HepG2 (cell line): ENCODE measurements at regions not wholly inside any gene's neighbourhood (a gene's known extent, or its start where the extent isn't known, plus 50 kb on each side); places are given as distances from the start of the nearest gene placed in this dataset.

Source experiments
- ATAC-seq: fragments of 200-7000 bp; cut with Tn5 transposase; 3 replicates; pipeline ENCODE4 v1.9.1; 2020; ENCODE audit warnings: mild to moderate bottlenecking, moderate library complexity
- BruUV-seq: library from RNA; stranded (reverse); fragments of 400-500 nt; replicated peaks from 2 replicates; lab custom pipeline; 2021; lab: Mats Ljungman, UMichigan
- CTCF ChIA-PET: fragments of 300-600 bp; formaldehyde crosslinking; extraction: SDS; loops from one replicate; lab custom pipeline; 2021; ENCODE audit warnings: low total read pairs, inconsistent platforms, low intra/inter-chr PET ratio; lab: Yijun Ruan, JAX
- POLR2A ChIA-PET: fragments of 350-600 bp; sonication (Branson Sonifier 250); formaldehyde crosslinking; loops from one replicate; lab custom pipeline; 2020; ENCODE audit warnings: antibody characterized with exemption, inconsistent platforms; lab: Yijun Ruan, JAX
- DNase-seq: peaks from one replicate; pipeline ENCODE4 v3.0.0-alpha.2; 2015; ENCODE audit warnings: low spot score
- FAIRE-seq: peaks from 3 replicates; lab custom pipeline; 2011; peaks lifted over from hg19 to GRCh38; lab: Jason Lieb, UNC
- H2AFZ ChIP-seq: one replicate; pipeline ENCODE4 v1.6.1; 2011; ENCODE audit warnings: low read length, inconsistent platforms
- H3K27ac ChIP-seq: fragments of 300-600 bp; 3 replicates; pipeline ENCODE4 v1.8.0; 2011; ENCODE audit warnings: mixed run types, mild to moderate bottlenecking, mixed read lengths, low read length, inconsistent platforms; ENCODE audit not compliant: insufficient read depth; ENCODE audit errors: extremely low read length
- H3K27me3 ChIP-seq, 2 experiments: fragments of 200-600 bp in 1 of 2; 2 replicates in 1 of 2; 3 replicates in 1 of 2; pipeline versions ENCODE4 v1.6.0 to v1.8.0; 2011; ENCODE audit warnings: low read length in 2 of 2, mild to moderate bottlenecking in 2 of 2, moderate library complexity in 2 of 2, inconsistent platforms in 1 of 2; ENCODE audit not compliant: insufficient read depth in 2 of 2, control insufficient read depth in 1 of 2
- H3K36me3 ChIP-seq, 2 experiments: fragments of 200-600 bp in 1 of 2; replicated peaks in 1 of 2; 2 replicates in 1 of 2; 3 replicates in 1 of 2; pipeline versions ENCODE4 v1.5.1 to v1.8.0; 2011; ENCODE audit warnings: low read length in 2 of 2, inconsistent platforms in 1 of 2; ENCODE audit not compliant: insufficient read depth in 2 of 2, control insufficient read depth in 1 of 2
- H3K4me1 ChIP-seq: 2 replicates; pipeline ENCODE4 v1.5.1; 2012; ENCODE audit warnings: low read length, inconsistent platforms; ENCODE audit not compliant: insufficient read depth
- H3K4me2 ChIP-seq: 2 replicates; pipeline ENCODE4 v1.6.0; 2011; ENCODE audit warnings: low read depth, low read length, inconsistent platforms
- H3K4me3 ChIP-seq, 3 experiments: fragments of 200-600 bp in 1 of 3; sonication (generic), shearing (Covaris generic) in 1 of 3; replicated peaks in 1 of 3; 2 replicates each; pipeline ENCODE4 v1.5.1; 2011 to 2016; ENCODE audit warnings: low read length in 3 of 3, inconsistent platforms in 2 of 3, low read depth in 2 of 3, mild to moderate bottlenecking in 2 of 3, control low read depth in 1 of 3, mixed read lengths in 1 of 3; ENCODE audit not compliant: insufficient read depth in 1 of 3
- H3K79me2 ChIP-seq: one replicate; pipeline ENCODE4 v1.6.1; 2011; ENCODE audit warnings: low read length, inconsistent platforms; ENCODE audit not compliant: insufficient read depth
- H3K9ac ChIP-seq: 2 replicates; pipeline ENCODE4 v1.6.0; 2011; ENCODE audit warnings: mild to moderate bottlenecking, low read depth, low read length, inconsistent platforms; ENCODE audit not compliant: insufficient read depth
- H3K9me3 ChIP-seq: 2 replicates; pipeline ENCODE4 v1.5.1; 2012; ENCODE audit warnings: mild to moderate bottlenecking, low read length
- H4K20me1 ChIP-seq: 2 replicates; pipeline ENCODE4 v1.6.0; 2011; ENCODE audit warnings: inconsistent platforms, mild to moderate bottlenecking, low read length, moderate library complexity; ENCODE audit not compliant: insufficient read depth
- CREM ChIP-seq, 2 experiments: sonication (generic) in 1 of 2; formaldehyde crosslinking in 1 of 2; IDR thresholded peaks; 2 replicates each; pipeline versions ENCODE4 v1.4.0 to v1.6.1; 2016 to 2020; ENCODE audit warnings: antibody characterized with exemption in 1 of 2, mild to moderate bottlenecking in 1 of 2, missing genetic modification reagents in 1 of 2
- DRAP1 ChIP-seq: IDR thresholded peaks from 2 replicates; pipeline ENCODE4 v1.6.1; 2016; ENCODE audit warnings: missing genetic modification reagents, missing compliant biosample characterization
- E2F2 ChIP-seq: sonication (generic); formaldehyde crosslinking; IDR thresholded peaks from 2 replicates; pipeline ENCODE4 v1.4.0; 2020; ENCODE audit warnings: missing genetic modification reagents, borderline replicate concordance
- HHEX ChIP-seq: IDR thresholded peaks from 2 replicates; pipeline ENCODE4 v1.6.1; 2016; ENCODE audit warnings: control low read depth
- KMT2A ChIP-seq: sonication (generic); formaldehyde crosslinking; IDR thresholded peaks from 2 replicates; pipeline ENCODE4 v1.4.0; 2020; ENCODE audit warnings: missing genetic modification reagents
- U2AF1 ChIP-seq: fragments of 200-400 bp; formaldehyde crosslinking; optimal IDR thresholded peaks from 2 replicates; pipeline ENCODE3; 2017; ENCODE audit warnings: mild to moderate bottlenecking, low read depth, low read length
- XBP1 ChIP-seq: sonication (generic); formaldehyde crosslinking; IDR thresholded peaks from 2 replicates; pipeline ENCODE4 v1.5.0; 2020; ENCODE audit warnings: missing genetic modification reagents
- ZNF12 ChIP-seq: sonication (generic); formaldehyde crosslinking; IDR thresholded peaks from 2 replicates; pipeline ENCODE4 v1.5.0; 2020; ENCODE audit warnings: missing genetic modification reagents
- ZNF263 ChIP-seq: sonication (generic); formaldehyde crosslinking; IDR thresholded peaks from 2 replicates; pipeline ENCODE4 v1.4.0; 2020; ENCODE audit warnings: missing genetic modification reagents
- ZNF337 ChIP-seq: sonication (generic); formaldehyde crosslinking; IDR thresholded peaks from 2 replicates; pipeline ENCODE4 v1.5.1; 2020; ENCODE audit warnings: missing genetic modification reagents, low read depth, mild to moderate bottlenecking, borderline replicate concordance
- ZNF414 ChIP-seq: sonication (generic); formaldehyde crosslinking; IDR thresholded peaks from 2 replicates; pipeline ENCODE4 v1.5.0; 2020; ENCODE audit warnings: missing genetic modification reagents
- ZNF550 ChIP-seq: sonication (generic); formaldehyde crosslinking; IDR thresholded peaks from 2 replicates; pipeline ENCODE4 v1.4.0; 2020; ENCODE audit warnings: mild to moderate bottlenecking, missing genetic modification reagents, borderline replicate concordance
- WGBS: methylation state at CpG from one replicate; pipeline ENCODE4 v1.1.6; 2017; ENCODE audit warnings: low lambda C conversion rate; 5-methylcytosine and 5-hydroxymethylcytosine counted together
- in situ Hi-C: cut with HindIII; loops from 2 replicates; pipeline ENCODE4 v1.10.0; 2017; ENCODE audit warnings: low pct_unique_long_range_greater_than_20kb; ENCODE audit not compliant: extremely low pct_ligation_motif_present
- intact Hi-C: fragments of 100-400 bp; cut with micrococcal nuclease; formaldehyde crosslinking; loops from one replicate; pipeline ENCODE4 v1.10.0; 2022; ENCODE audit not compliant: unreplicated experiment

- H3K4me1 ChIP-seq: no peaks in the 10 kb centered on the region
- in situ Hi-C loops: no loop called here
These were observed 123.4 kb downstream of the SLC17A6 start for GRCh38 chr11:22461626-22462025.

GRCh38 chr11:22460181-22460580, 122.0 kb downstream of the SLC17A6 start:
- in situ Hi-C loops: no loop called here
- Histone ChIP-seq H3K4me2 (no peak overlapping the region), H3K9me3 (no peaks in the 10 kb centered on the region), H3K4me1 (no peaks in the 10 kb centered on the region), H3K36me3 (no peaks in the 10 kb centered on the region), H3K9ac (no peak overlapping the region), H3K79me2 (no peaks in the 10 kb centered on the region), H3K27me3 (no peaks in the 10 kb centered on the region)
- 28% methylated on average over 3 of the region's 3 CpGs for WGBS
- FAIRE-seq: no peak
- CTCF ChIA-PET: no interaction called here
- no TSS peak for BruUV-seq
- intact Hi-C loops: no loop called here
- TF ChIP-seq ZNF12 (no peak), XBP1 (no peak), DRAP1 (CRISPR knock-in tag) (no peak), HHEX (CRISPR knock-in tag) (no peak), ZNF337 (CRISPR knock-in tag) (no peak), KMT2A (CRISPR knock-in tag) (no peak), ZNF263 (CRISPR knock-in tag) (no peak), E2F2 (CRISPR knock-in tag) (no peak)
- TF ChIP-seq, all 625 proteins: peak for 0
- Histone ChIP-seq H3K4me3 (no peak overlapping the region), H4K20me1 (no peaks in the 10 kb centered on the region), H2AFZ (no peak overlapping the region), H3K27ac (no peak overlapping the region)
- ATAC-seq (no peak), DNase-seq (no peak)
- POLR2A ChIA-PET: no interaction called here

More at GRCh38 chr11:22461626-22462025, 123.4 kb downstream of the SLC17A6 start:
- Histone ChIP-seq H3K4me2 (no peak overlapping the region), H2AFZ (no peak overlapping the region), H3K9me3 (no peaks in the 10 kb centered on the region), H3K4me3 (no peak overlapping the region), H3K36me3 (no peaks in the 10 kb centered on the region), H4K20me1 (no peaks in the 10 kb centered on the region), H3K27me3 (no peaks in the 10 kb centered on the region), H3K27ac (no peak overlapping the region), H3K9ac (no peak overlapping the region)
- no TSS peak for BruUV-seq
- 19% methylated on average over 2 of the region's 2 CpGs for WGBS
- no peak for DNase-seq
- intact Hi-C loops: no loop called here
- POLR2A ChIA-PET: no interaction called here
- no peak for FAIRE-seq
- no peak for ATAC-seq
- no peak for TF ChIP-seq ZNF550
- TF ChIP-seq ZNF414 (CRISPR knock-in tag): no peak
- TF ChIP-seq U2AF1: no peak
- TF ChIP-seq CREM (IDR thresholded peaks at IDR 0.05): no peak
- TF ChIP-seq CREM (CRISPR knock-in tag; IDR thresholded peaks at IDR 0.05): no peak
- TF ChIP-seq, all 625 proteins: peak for 0
- H3K79me2 ChIP-seq: no peaks in the 10 kb centered on the region
- CTCF ChIA-PET: no interaction called here
